Loucy (cell line): ENCODE measurements at regions not wholly inside any gene's neighbourhood (a gene's known extent, or its start where the extent isn't known, plus 50 kb on each side); places are given as distances from the start of the nearest gene placed in this dataset.

Experiments used
- H2AFZ ChIP-seq: fragments of 200-600 bp; sonication (generic); 2 replicates; pipeline ENCODE4 v1.6.0; 2016; ENCODE audit warnings: antibody characterized with exemption, mild to moderate bottlenecking, low read length, moderate library complexity
- H3F3A ChIP-seq: fragments of 200-600 bp; 2 replicates; pipeline ENCODE4 v1.6.0; 2016; ENCODE audit warnings: antibody characterized with exemption, low read depth, mild to moderate bottlenecking
- H3K27me3 ChIP-seq: fragments of 200-600 bp; sonication (generic); 2 replicates; pipeline ENCODE4 v1.6.1; 2014; ENCODE audit warnings: low read length, mild to moderate bottlenecking; ENCODE audit not compliant: insufficient read depth, poor library complexity, severe bottlenecking
- H3K36me3 ChIP-seq: fragments of 200-600 bp; sonication (generic); 2 replicates; pipeline ENCODE4 v1.6.1; 2016; ENCODE audit warnings: low read length; ENCODE audit not compliant: insufficient read depth
- H3K4me1 ChIP-seq: fragments of 200-600 bp; sonication (generic); 2 replicates; pipeline ENCODE4 v1.5.1; 2014; ENCODE audit warnings: low read length, mild to moderate bottlenecking; ENCODE audit not compliant: insufficient read depth, poor library complexity, severe bottlenecking
- H3K4me2 ChIP-seq: fragments of 200-600 bp; sonication (generic); 2 replicates; pipeline ENCODE4 v1.6.0; 2014; ENCODE audit warnings: antibody characterized with exemption, low read length, low read depth, mild to moderate bottlenecking; ENCODE audit not compliant: poor library complexity, severe bottlenecking
- H3K4me3 ChIP-seq: fragments of 200-600 bp; sonication (generic); 2 replicates; pipeline ENCODE4 v1.5.1; 2014; ENCODE audit warnings: low read length, mild to moderate bottlenecking, mixed read lengths; ENCODE audit not compliant: poor library complexity, severe bottlenecking
- H3K79me2 ChIP-seq: fragments of 200-600 bp; sonication (generic); 2 replicates; pipeline ENCODE4 v1.6.1; 2014; ENCODE audit warnings: low read length; ENCODE audit not compliant: insufficient read depth
- H3K9ac ChIP-seq: fragments of 200-600 bp; sonication (generic); 2 replicates; pipeline ENCODE4 v1.6.0; 2014; ENCODE audit warnings: mild to moderate bottlenecking, low read depth, low read length, moderate library complexity; ENCODE audit not compliant: poor library complexity, severe bottlenecking
- H3K9me2 ChIP-seq: fragments of 200-600 bp; sonication (generic); replicated peaks from 2 replicates; pipeline ENCODE4 v1.6.1; 2016; ENCODE audit warnings: low read depth, low read length, mixed read lengths
- H3K9me3 ChIP-seq: fragments of 200-600 bp; sonication (generic); 2 replicates; pipeline ENCODE4 v1.6.1; 2014; ENCODE audit warnings: mild to moderate bottlenecking, antibody characterized with exemption, low read length, low read depth; ENCODE audit not compliant: insufficient read depth
- H4K20me1 ChIP-seq: fragments of 200-600 bp; sonication (generic); 2 replicates; pipeline ENCODE4 v1.6.0; 2014; ENCODE audit warnings: antibody characterized with exemption, low read length, mild to moderate bottlenecking; ENCODE audit not compliant: insufficient read depth, poor library complexity, severe bottlenecking
- EZH2phosphoT487 ChIP-seq: fragments of 200-600 bp; IDR thresholded peaks from 2 replicates; pipeline ENCODE4 v1.6.1; 2018; ENCODE audit warnings: antibody characterized with exemption, mild to moderate bottlenecking, moderate library complexity, borderline replicate concordance
- TF ChIP-seq, protein P1 (sequence below): fragments of 200-600 bp; sonication (generic); conservative IDR thresholded peaks from 2 replicates; pipeline ENCODE4 v1.5.1; 2014; ENCODE audit warnings: mild to moderate bottlenecking, antibody characterized with exemption, low read length

DNA sequence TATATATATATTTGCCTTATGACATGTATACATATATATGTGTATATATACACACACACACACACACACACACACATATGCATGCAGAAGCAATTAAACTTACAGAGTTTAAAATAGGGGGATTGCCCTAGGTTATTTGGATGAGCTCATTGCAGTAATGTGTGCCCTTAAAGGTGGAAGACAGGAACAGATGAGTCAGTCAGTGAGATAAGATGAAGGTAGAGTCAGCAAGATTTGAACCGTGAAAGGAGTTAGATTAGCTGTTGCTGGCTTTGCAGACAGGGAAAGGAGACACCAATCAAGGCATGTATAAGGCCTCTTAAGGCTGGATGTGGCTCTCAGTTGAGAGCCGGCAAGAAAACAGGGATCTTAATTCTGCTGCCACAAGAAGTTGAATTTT, 902.4 kb upstream of the RAG2 start:
- no peaks in the 10 kb centered on the region for H4K20me1 ChIP-seq
- no peak overlapping the region for H3K4me2 ChIP-seq
- no peak overlapping the region for H2AFZ ChIP-seq
- TF ChIP-seq, protein P1, sequence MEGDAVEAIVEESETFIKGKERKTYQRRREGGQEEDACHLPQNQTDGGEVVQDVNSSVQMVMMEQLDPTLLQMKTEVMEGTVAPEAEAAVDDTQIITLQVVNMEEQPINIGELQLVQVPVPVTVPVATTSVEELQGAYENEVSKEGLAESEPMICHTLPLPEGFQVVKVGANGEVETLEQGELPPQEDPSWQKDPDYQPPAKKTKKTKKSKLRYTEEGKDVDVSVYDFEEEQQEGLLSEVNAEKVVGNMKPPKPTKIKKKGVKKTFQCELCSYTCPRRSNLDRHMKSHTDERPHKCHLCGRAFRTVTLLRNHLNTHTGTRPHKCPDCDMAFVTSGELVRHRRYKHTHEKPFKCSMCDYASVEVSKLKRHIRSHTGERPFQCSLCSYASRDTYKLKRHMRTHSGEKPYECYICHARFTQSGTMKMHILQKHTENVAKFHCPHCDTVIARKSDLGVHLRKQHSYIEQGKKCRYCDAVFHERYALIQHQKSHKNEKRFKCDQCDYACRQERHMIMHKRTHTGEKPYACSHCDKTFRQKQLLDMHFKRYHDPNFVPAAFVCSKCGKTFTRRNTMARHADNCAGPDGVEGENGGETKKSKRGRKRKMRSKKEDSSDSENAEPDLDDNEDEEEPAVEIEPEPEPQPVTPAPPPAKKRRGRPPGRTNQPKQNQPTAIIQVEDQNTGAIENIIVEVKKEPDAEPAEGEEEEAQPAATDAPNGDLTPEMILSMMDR = no peak
- no peak for TF ChIP-seq EZH2phosphoT487
- H3K4me1 ChIP-seq = no peaks in the 10 kb centered on the region
- no peak overlapping the region for H3K4me3 ChIP-seq
- H3K27me3 ChIP-seq = no peaks in the 10 kb centered on the region
- no peaks in the 10 kb centered on the region for H3K36me3 ChIP-seq
- no peaks in the 10 kb centered on the region for H3K9me3 ChIP-seq
- H3K9ac ChIP-seq = no peak overlapping the region
- H3K9me2 ChIP-seq = no peaks in the 10 kb centered on the region
- H3K79me2 ChIP-seq = no peaks in the 10 kb centered on the region
- no peaks in the 10 kb centered on the region for H3F3A ChIP-seq

DNA sequence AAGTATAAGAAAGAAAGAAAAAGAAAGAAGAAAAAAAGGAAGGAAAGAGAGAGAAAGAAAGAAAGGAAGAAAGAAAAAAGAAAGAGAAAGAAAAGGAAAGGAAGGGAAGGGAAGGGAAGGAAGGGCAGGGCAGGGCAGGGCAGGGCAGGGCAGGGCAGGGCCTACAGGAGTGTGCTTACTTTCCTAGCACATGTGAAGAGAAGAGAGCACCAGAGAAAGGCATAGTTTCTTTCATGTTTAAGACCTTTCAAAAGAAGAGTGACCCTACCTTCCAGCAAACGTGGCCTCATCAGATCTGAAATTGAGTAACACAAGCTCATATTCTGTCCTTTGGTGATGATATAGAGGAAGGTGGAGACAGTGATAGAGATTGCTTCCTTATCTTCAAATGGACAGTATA, 899.3 kb upstream of the RAG2 start:
- Histone ChIP-seq H3K9me3 (no peaks in the 10 kb centered on the region), H3K36me3 (no peaks in the 10 kb centered on the region)

DNA sequence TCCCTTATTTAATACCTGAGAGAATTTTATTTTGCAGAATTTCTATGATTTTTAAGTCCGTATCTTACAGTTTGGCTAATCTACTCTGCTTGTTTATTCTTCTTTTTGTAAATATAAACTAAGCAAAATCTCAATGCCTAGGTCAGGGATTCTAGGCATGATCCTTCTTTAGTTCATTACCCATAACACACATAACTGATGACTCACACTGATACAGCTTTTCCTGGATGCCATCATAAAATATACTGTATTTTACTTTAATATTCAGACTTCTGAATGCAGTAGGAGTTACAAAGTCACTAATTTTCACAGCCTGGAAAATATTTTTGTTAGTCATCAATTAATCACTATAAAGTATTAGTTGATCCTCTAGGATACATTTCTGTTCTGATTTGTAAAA, 898.2 kb upstream of the RAG2 start:
- H3K4me2 ChIP-seq = no peak overlapping the region
- TF ChIP-seq EZH2phosphoT487 = no peak
- TF ChIP-seq, protein P1 = no peak

More for the DNA sequence above, 899.3 kb upstream of the RAG2 start:
- no peaks in the 10 kb centered on the region for H3K27me3 ChIP-seq
- H3K9ac ChIP-seq = no peak overlapping the region
- no peak overlapping the region for H2AFZ ChIP-seq
- H3K9me2 ChIP-seq = no peaks in the 10 kb centered on the region
- no peaks in the 10 kb centered on the region for H3F3A ChIP-seq
- H4K20me1 ChIP-seq = no peaks in the 10 kb centered on the region
- no peak overlapping the region for H3K4me3 ChIP-seq
- no peaks in the 10 kb centered on the region for H3K79me2 ChIP-seq
- no peaks in the 10 kb centered on the region for H3K4me1 ChIP-seq
- no peak overlapping the region for H3K4me2 ChIP-seq
- TF ChIP-seq, protein P1 = no peak
- TF ChIP-seq EZH2phosphoT487 = no peak

More for the DNA sequence above, 898.2 kb upstream of the RAG2 start:
- no peak overlapping the region for H2AFZ ChIP-seq
- no peaks in the 10 kb centered on the region for H3K79me2 ChIP-seq
- H3K4me3 ChIP-seq = no peak overlapping the region
- H3K9ac ChIP-seq = no peak overlapping the region
- no peaks in the 10 kb centered on the region for H3K27me3 ChIP-seq
- no peaks in the 10 kb centered on the region for H3K9me2 ChIP-seq
- H3K4me1 ChIP-seq = no peaks in the 10 kb centered on the region
- H3K36me3 ChIP-seq = no peaks in the 10 kb centered on the region
- H4K20me1 ChIP-seq = no peaks in the 10 kb centered on the region
- no peaks in the 10 kb centered on the region for H3F3A ChIP-seq
- H3K9me3 ChIP-seq = no peaks in the 10 kb centered on the region
